GM13977 (cell line): ENCODE measurements at regions not wholly inside any gene's neighbourhood (a gene's known extent, or its start where the extent isn't known, plus 50 kb on each side); places are given as distances from the start of the nearest gene placed in this dataset.

Experiments
- DNase-seq: peaks from one replicate; pipeline ENCODE4 v3.0.0; 2012; ENCODE audit warnings: low spot score
- CTCF ChIP-seq: IDR thresholded peaks from 2 replicates; pipeline ENCODE4 v1.5.1; 2012; ENCODE audit warnings: mild to moderate bottlenecking, control low read depth; ENCODE audit not compliant: insufficient read depth; ENCODE audit errors: extremely low read depth, missing control alignments
- in situ Hi-C: fragments of 300-500 bp; cut with MboI; formaldehyde crosslinking; loops from one replicate; pipeline ENCODE4 v1.12.0; 2022; ENCODE audit warnings: low sequenced_read_pairs, low pct_unique_long_range_greater_than_20kb, mixed read lengths, inconsistent platforms; ENCODE audit not compliant: unreplicated experiment

GRCh38 chr13:18996627-18997051, 185.0 kb downstream of the TUBA3C start:
- in situ Hi-C loops = no loop called here
- TF ChIP-seq CTCF = no peak
- no peak for DNase-seq

- TF ChIP-seq CTCF = no peak
- DNase-seq = no peak
- in situ Hi-C loops = no loop called here
These were observed 185.4 kb downstream of the TUBA3C start for GRCh38 chr13:18996221-18996620.

DNA sequence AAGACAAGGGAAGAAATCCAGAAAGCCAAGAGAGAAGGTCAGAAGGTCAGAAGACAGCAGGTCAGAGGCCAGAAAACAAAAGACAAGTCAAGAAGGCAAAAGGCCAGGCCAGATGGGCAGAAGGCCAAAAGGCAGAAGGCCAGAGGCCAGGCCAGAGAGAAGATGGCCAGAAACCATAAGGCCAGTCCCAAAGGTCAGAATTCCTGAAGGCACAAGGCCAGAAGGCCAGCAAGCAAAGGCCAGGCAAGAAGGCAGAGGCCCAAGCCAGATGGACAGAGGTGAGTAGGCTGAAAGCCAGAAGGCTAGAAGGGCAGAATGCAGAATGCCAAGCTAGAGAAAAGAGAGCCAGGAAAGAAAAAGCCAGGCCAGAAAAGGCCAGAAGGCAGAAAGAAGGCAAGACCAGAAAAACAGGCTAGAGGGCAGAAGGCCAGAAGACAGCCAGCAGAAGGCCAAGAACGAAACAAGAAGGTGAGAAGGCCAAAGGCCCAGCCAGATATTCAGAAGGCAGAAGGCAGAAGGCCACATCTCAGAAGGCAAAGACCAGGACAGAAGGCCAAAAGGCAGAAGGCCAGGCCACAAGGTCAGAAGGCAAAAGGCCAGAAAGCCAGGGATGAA, 186.3 kb downstream of the TUBA3C start:
- DNase-seq = no peak
- in situ Hi-C loops = no loop called here
- no peak for TF ChIP-seq CTCF

DNA sequence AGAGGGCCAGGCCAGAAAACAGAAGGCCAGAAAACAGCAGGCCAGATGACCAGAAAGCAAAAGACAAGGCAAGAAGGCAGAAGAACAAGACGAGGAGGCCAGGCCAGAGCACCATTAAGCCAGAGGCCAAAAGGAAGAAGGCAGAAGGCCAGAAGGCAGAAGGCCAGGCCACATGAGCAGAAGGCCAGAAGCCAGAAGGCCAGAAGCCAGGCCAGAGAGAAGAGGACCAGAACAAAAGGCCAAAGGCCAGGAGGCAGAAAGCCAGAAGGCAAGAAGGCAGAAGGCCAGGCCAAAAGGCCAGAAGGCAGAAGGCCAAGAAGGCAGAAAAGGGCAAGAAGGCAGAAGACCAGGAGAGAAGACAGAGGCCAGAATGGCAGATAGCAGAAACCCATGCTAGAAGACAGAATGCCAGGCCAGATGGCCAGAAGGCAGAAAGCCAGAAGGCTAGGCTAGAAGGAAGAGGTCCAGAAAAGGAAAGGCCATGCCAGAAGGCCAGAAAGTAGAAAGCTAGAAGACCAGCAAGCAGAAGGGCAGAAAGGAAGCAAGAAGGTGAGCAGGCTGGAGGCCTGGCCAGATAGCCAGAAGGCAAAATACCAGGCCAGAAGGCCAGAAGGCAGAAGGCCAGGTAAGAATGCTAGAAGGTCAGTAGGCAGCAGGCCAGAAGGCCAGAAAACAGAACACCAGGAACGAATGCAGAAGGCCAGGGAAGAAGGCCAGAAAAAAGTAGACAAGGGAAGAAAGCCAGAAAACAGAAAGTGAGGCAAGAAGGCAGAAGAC, 187.6 kb downstream of the TUBA3C start:
- no peak for TF ChIP-seq CTCF
- in situ Hi-C loops = no loop called here
- DNase-seq = no peak

DNA sequence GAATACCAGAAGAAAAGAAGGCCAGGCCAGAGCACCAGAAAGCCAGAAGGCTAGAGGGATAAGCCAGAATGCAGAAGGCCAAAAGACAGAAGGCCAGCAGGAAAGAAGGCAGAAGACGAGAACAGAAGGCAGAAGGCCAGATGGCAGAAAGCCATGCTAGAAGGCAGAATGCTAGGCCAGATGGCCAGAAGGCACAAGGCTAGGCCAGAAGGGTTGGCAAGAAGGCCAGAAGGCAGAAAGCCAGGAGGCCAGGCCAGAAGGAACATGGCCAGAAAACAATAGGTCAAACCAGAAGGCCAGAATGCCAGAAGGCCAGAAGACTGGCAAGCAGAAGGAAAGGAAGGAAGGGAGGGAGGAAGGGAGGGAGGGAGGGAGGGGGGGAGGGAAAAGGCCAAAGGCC, 188.8 kb downstream of the TUBA3C start:
- in situ Hi-C loops = no loop called here
- DNase-seq = no peak
- TF ChIP-seq CTCF = no peak

DNA sequence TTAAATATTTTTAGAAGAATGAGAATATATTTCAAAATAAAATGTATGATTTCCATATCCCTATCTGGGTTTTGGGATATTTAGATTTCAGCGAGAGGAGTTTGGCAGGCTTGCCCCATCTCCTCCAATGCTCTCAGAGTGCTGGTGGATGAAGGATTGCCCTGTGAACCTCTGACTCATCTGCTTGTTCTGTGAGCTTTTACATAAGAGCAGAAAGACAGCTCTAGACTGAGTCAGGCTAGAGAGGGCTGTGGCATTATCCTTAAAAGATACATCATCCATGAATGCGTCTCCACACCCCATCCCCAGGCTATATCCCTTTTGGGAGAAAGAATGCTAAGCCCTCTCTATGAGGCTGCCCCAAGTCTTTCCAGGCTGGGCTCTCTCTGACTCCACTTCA, 190.6 kb downstream of the TUBA3C start:
- DNase-seq = no peak
- TF ChIP-seq CTCF = no peak
- in situ Hi-C loops = no loop called here
